WERI-Rb-1 (cell line): ENCODE measurements at regions not wholly inside any gene's neighbourhood (a gene's known extent, or its start where the extent isn't known, plus 50 kb on each side); places are given as distances from the start of the nearest gene placed in this dataset.
"Not testable (repeated sequence)": the region's sequence is repeated elsewhere in the genome, so short reads cannot be mapped to it uniquely, and the experiment has no call there.

ENCODE experiments used
- DNase-seq: peaks from one replicate; pipeline ENCODE4 v3.0.0-alpha.2; 2020
- H3K27ac ChIP-seq: fragments of 250-450 bp; sonication (Bioruptor Pico); 2 replicates; pipeline ENCODE4 v1.5.1; 2020; ENCODE audit warnings: mild to moderate bottlenecking, moderate library complexity
- H3K27me3 ChIP-seq: fragments of 250-450 bp; sonication (Bioruptor Pico); 2 replicates; pipeline ENCODE4 v1.5.1; 2021; ENCODE audit warnings: mild to moderate bottlenecking, low read depth, moderate library complexity; ENCODE audit not compliant: insufficient read depth, severe bottlenecking
- H3K36me3 ChIP-seq: fragments of 250-450 bp; sonication (Bioruptor Pico); 2 replicates; pipeline ENCODE4 v1.5.1; 2020; ENCODE audit warnings: mild to moderate bottlenecking, moderate library complexity
- H3K4me3 ChIP-seq: 2 replicates; pipeline ENCODE4 v1.5.1; 2011; ENCODE audit warnings: low read depth, mild to moderate bottlenecking, control low read depth, low read length
- H3K9me3 ChIP-seq: fragments of 250-450 bp; sonication (Bioruptor Pico); 2 replicates; pipeline ENCODE4 v1.5.1; 2021; ENCODE audit warnings: mild to moderate bottlenecking, moderate library complexity; ENCODE audit not compliant: severe bottlenecking
- CTCF ChIP-seq: IDR thresholded peaks from 2 replicates; pipeline ENCODE4 v1.5.1; 2011; ENCODE audit warnings: low read depth, mild to moderate bottlenecking, control low read depth, inconsistent platforms, low read length

GRCh38 chr3:43838877-43839276 lies 148.1 kb downstream of the ABHD5 start:
- Histone ChIP-seq H3K9me3 (peaks cover 8% of the 10 kb centered on the region), H3K27me3 (no peaks in the 10 kb centered on the region), H3K36me3 (no peaks in the 10 kb centered on the region), H3K4me3 (no peak overlapping the region), H3K27ac (no peak overlapping the region)
- peak; percentile 63 for TF ChIP-seq CTCF
- DNase-seq = no peak

GRCh38 chr3:43843386-43843785 lies 152.6 kb downstream of the ABHD5 start:
- peaks cover 9% of the 10 kb centered on the region for H3K9me3 ChIP-seq

GRCh38 chr3:43844757-43845156 lies 154.0 kb downstream of the ABHD5 start:
- Histone ChIP-seq H3K27ac (no peak overlapping the region), H3K9me3 (peaks cover 8% of the 10 kb centered on the region), H3K4me3 (no peak overlapping the region), H3K36me3 (no peaks in the 10 kb centered on the region), H3K27me3 (no peaks in the 10 kb centered on the region)
- no peak for DNase-seq
- no peak for TF ChIP-seq CTCF

More at GRCh38 chr3:43843386-43843785, 152.6 kb downstream of the ABHD5 start:
- TF ChIP-seq CTCF = no peak
- Histone ChIP-seq H3K27me3 (no peaks in the 10 kb centered on the region), H3K36me3 (no peaks in the 10 kb centered on the region), H3K4me3 (no peak overlapping the region), H3K27ac (no peak overlapping the region)
- DNase-seq = no peak

- H3K27me3 ChIP-seq, H3K27ac ChIP-seq, H3K4me3 ChIP-seq, H3K36me3 ChIP-seq, DNase-seq, H3K9me3 ChIP-seq: not testable (repeated sequence)
Measured at GRCh38 chr3:43845553-43845952, 154.8 kb downstream of the ABHD5 start.

- H3K4me3 ChIP-seq = no peak overlapping the region
- no peaks in the 10 kb centered on the region for H3K36me3 ChIP-seq
- H3K9me3 ChIP-seq = peaks cover 5% of the 10 kb centered on the region
- no peak for DNase-seq
- no peaks in the 10 kb centered on the region for H3K27me3 ChIP-seq
- TF ChIP-seq CTCF = no peak
- no peak overlapping the region for H3K27ac ChIP-seq
Measured at GRCh38 chr3:43852066-43852465, 161.3 kb downstream of the ABHD5 start.

- Histone ChIP-seq H3K27me3 (no peaks in the 10 kb centered on the region), H3K4me3 (no peak overlapping the region), H3K27ac (no peak overlapping the region), H3K36me3 (no peaks in the 10 kb centered on the region), H3K9me3 (no peaks in the 10 kb centered on the region)
- no peak for DNase-seq
- no peak for TF ChIP-seq CTCF
Measured at GRCh38 chr3:43854283-43854682, 163.5 kb downstream of the ABHD5 start.
